ENCODE measurements at regions not wholly inside any gene's neighbourhood (a gene's known extent, or its start where the extent isn't known, plus 50 kb on each side); places are given as distances from the start of the nearest gene placed in this dataset.

DNA sequence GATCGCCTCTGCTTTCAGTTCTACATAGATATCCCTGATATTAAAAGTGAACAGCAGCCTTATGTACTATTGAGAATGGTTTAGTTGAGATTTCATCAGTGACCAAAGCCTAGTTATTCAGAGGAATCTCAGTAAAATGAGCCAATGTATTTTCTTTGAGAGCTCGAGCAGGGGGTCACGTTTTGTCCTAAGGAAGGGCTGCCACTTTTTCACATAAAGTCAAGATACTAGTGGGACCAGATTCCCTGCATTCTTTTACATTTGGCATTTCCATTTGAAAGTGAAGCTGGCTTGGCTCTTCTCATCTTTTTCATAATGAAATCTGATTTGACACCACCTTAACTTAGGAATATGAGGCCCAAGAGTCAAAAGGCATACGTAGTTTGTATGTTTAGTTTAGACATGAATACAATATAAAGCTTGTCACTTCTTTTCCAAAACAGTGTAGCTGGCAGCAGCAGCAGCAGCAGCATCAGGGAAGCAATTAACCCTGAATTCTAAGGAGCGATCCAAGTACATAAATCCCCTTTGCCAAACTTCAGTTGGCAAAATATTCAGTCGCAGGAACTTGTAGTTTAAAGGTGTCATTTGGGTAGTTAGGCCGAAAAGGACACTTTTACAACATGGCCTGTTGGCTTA is 1752.2 kb upstream of the PCDH20 start:
- DNase-seq (ENCODE audit: low spot score in 2 of 2): no peak
- Histone ChIP-seq H3K4me1 (peaks cover 0 to 4% (median 0%) of the 10 kb centered on the region in 4 donors), H3K4me3 (no peak overlapping the region), H3K36me3 (no peaks in the 10 kb centered on the region), H3K27ac (no peak overlapping the region), H3K9me3 (no peaks in the 10 kb centered on the region), H3K27me3 (no peaks in the 10 kb centered on the region)
- WGBS, 2 donors: 49 to 59% methylated on average over 7 of the region's 7 CpGs
- TF ChIP-seq POLR2A (IDR thresholded peaks at IDR 0.05) (no peak), EP300 (IDR thresholded peaks at IDR 0.05) (no peak)
- TF ChIP-seq, protein P1, sequence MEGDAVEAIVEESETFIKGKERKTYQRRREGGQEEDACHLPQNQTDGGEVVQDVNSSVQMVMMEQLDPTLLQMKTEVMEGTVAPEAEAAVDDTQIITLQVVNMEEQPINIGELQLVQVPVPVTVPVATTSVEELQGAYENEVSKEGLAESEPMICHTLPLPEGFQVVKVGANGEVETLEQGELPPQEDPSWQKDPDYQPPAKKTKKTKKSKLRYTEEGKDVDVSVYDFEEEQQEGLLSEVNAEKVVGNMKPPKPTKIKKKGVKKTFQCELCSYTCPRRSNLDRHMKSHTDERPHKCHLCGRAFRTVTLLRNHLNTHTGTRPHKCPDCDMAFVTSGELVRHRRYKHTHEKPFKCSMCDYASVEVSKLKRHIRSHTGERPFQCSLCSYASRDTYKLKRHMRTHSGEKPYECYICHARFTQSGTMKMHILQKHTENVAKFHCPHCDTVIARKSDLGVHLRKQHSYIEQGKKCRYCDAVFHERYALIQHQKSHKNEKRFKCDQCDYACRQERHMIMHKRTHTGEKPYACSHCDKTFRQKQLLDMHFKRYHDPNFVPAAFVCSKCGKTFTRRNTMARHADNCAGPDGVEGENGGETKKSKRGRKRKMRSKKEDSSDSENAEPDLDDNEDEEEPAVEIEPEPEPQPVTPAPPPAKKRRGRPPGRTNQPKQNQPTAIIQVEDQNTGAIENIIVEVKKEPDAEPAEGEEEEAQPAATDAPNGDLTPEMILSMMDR (IDR thresholded peaks at IDR 0.05): no peak

DNA sequence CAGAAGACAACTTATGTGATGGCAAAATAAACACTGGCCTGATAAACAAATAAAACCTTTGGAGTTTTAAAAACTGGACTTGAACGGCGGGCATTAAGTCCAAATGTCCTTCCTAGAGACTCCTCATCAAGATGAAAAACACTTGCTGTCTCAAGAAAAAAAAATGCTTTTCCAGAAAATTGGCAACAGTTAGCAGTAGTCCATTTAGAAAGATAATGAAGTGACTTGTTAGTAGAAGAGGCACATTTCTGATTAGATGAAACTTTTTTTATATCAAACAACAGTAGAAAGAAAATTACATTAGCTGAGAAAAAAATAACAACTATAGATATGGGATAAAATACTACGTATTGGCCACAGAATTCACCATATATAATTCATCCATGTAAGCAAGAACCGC is 1750.7 kb upstream of the PCDH20 start:
- Histone ChIP-seq H3K4me3 (no peak overlapping the region), H3K36me3 (no peaks in the 10 kb centered on the region), H3K27ac (no peak overlapping the region), H3K4me1 (peaks cover 0 to 4% (median 0%) of the 10 kb centered on the region in 4 donors), H3K27me3 (no peaks in the 10 kb centered on the region), H3K9me3 (no peaks in the 10 kb centered on the region)
- DNase-seq (ENCODE audit: low spot score in 2 of 2): no peak
- 82 to 87% methylated on average over 4 of the region's 4 CpGs for WGBS, 2 donors
- no peak for TF ChIP-seq EP300 (IDR thresholded peaks at IDR 0.05)
- no peak for TF ChIP-seq POLR2A (IDR thresholded peaks at IDR 0.05)
- TF ChIP-seq, protein P1 (IDR thresholded peaks at IDR 0.05): no peak

DNA sequence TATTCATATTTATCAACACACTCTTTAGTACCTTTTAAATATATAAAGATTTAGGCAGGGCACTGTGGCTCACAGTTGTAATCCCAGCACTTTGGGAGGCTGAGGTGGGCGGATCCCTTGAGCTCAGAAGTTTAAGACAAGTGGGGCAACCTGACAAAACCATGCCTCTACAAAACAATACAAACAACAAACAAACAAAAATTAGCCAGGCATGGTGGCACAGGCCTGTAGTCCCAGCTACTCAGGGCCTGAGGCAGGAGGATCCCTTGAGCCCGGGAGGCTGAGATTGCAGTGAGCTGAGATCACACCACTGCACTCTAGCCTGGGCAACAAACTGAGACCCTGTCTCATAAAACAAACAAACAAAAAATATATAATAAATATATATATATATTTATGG is 1748.3 kb upstream of the PCDH20 start:
- Histone ChIP-seq H3K9me3 (no peaks in the 10 kb centered on the region), H3K27me3 (no peaks in the 10 kb centered on the region), H3K4me1 (peaks cover 0 to 4% (median 0%) of the 10 kb centered on the region in 4 donors), H3K27ac (no peak overlapping the region), H3K36me3 (no peaks in the 10 kb centered on the region), H3K4me3 (no peak overlapping the region)
- TF ChIP-seq, protein P1 (IDR thresholded peaks at IDR 0.05): no peak
- TF ChIP-seq EP300 (IDR thresholded peaks at IDR 0.05): no peak
- no peak for TF ChIP-seq POLR2A (IDR thresholded peaks at IDR 0.05)
- WGBS, 2 donors: 68 to 89% methylated on average over 2 of the region's 2 CpGs
- no peak for DNase-seq (ENCODE audit: low spot score in 2 of 2)

DNA sequence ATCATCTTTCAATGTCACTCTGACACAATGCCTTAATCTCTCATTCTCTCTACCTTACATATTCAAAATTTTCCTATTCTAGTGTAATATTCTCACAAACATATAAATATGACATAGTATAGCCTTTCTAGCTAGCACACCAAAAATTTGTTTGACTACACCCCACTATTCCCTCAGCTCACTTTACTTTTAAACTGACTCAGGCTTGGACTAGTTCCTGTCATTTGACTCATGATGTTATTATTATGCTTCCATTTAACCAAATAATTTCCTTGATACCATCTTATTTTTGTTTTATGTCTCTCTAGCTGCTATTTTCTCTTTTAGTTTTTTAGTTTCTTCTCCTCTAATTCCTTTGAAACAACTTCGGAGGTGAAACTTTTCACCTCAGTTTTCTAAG is 1745.6 kb upstream of the PCDH20 start:
- 96 to 97% methylated on average over 1 of the region's 1 CpG for WGBS, 2 donors
- no peaks in the 10 kb centered on the region for H3K4me1 ChIP-seq
- no peak overlapping the region for H3K4me3 ChIP-seq
- no peak overlapping the region for H3K27ac ChIP-seq
- no peaks in the 10 kb centered on the region for H3K9me3 ChIP-seq
- no peak for DNase-seq (ENCODE audit: low spot score in 2 of 2)
- H3K27me3 ChIP-seq: no peaks in the 10 kb centered on the region
- TF ChIP-seq EP300 (IDR thresholded peaks at IDR 0.05): no peak
- TF ChIP-seq, protein P1 (IDR thresholded peaks at IDR 0.05): no peak
- no peak for TF ChIP-seq POLR2A (IDR thresholded peaks at IDR 0.05)
- H3K36me3 ChIP-seq: no peaks in the 10 kb centered on the region

DNA sequence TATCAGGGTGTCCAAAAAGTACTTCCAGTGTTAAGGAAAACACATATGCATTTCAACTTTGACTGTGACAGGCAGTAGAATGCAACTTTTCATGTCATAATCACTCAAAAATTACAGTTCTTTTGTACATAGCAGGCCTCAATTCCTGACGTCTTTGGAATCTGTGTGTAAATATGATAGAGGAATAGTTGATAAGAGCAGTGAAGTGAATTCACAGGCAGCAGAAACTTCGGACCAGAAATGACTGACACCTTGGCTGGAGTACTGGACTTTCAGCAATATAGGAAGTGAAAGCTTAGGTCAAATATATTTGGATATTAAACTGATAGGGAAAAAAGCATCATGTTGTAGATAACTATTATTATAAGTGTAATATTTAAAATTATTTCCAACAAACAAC is 1741.2 kb upstream of the PCDH20 start:
- DNase-seq (ENCODE audit: low spot score in 2 of 2): no peak
- no peak for TF ChIP-seq POLR2A (IDR thresholded peaks at IDR 0.05)
- no peak for TF ChIP-seq EP300 (IDR thresholded peaks at IDR 0.05)
- TF ChIP-seq, protein P1 (IDR thresholded peaks at IDR 0.05): no peak
- no peak overlapping the region for H3K4me3 ChIP-seq
- H3K9me3 ChIP-seq: no peaks in the 10 kb centered on the region
- no peak overlapping the region for H3K27ac ChIP-seq
- WGBS, 2 donors: 42 to 55% methylated on average over 2 of the region's 2 CpGs
- no peaks in the 10 kb centered on the region for H3K4me1 ChIP-seq
- no peaks in the 10 kb centered on the region for H3K36me3 ChIP-seq
- no peaks in the 10 kb centered on the region for H3K27me3 ChIP-seq
